ENCODE measurements at regions not wholly inside any gene's neighbourhood (a gene's known extent, or its start where the extent isn't known, plus 50 kb on each side); places are given as distances from the start of the nearest gene placed in this dataset.

- no peak for TF ChIP-seq EP300 (IDR thresholded peaks at IDR 0.05)
- no peak for TF ChIP-seq POLR2AphosphoS5 (IDR thresholded peaks at IDR 0.05)
- TF ChIP-seq CTCF (IDR thresholded peaks at IDR 0.05), result no peak
Measured at GRCh38 chr1:70811815-70812214, 235.8 kb downstream of the PTGER3 start.

Data from suprapubic skin (tissue), 4 donors.